Uterus (tissue), 3 donors: ENCODE measurements at regions not wholly inside any gene's neighbourhood (a gene's known extent, or its start where the extent isn't known, plus 50 kb on each side); places are given as distances from the start of the nearest gene placed in this dataset.

ENCODE experiments used
- DNase-seq, 2 donors: peaks; one replicate each; pipeline ENCODE4 v3.0.0-alpha.2; 2019 to 2020
- H3K27ac ChIP-seq, 2 donors: fragments of 200-600 bp; sonication (generic); 1 replicate in 1 of 2; 2 replicates in 1 of 2; pipeline ENCODE4 v1.5.1; 2016 to 2018
- H3K27me3 ChIP-seq, 2 donors: fragments of 200-600 bp; sonication (generic); one replicate each; pipeline ENCODE4 v1.5.1; 2018 to 2019; ENCODE audit warnings: control low read depth in 1 of 2
- H3K36me3 ChIP-seq, 2 donors: fragments of 200-600 bp; sonication (generic); one replicate each; pipeline ENCODE4 v1.5.1; 2019; ENCODE audit warnings: control low read depth in 1 of 2
- H3K4me1 ChIP-seq, 2 donors: fragments of 200-600 bp; sonication (generic); one replicate each; pipeline ENCODE4 v1.5.1; 2018 to 2019; ENCODE audit warnings: control low read depth in 1 of 2
- H3K4me3 ChIP-seq, 2 donors: fragments of 200-600 bp; sonication (generic); 1 replicate in 1 of 2; 2 replicates in 1 of 2; pipeline ENCODE4 v1.5.1; 2018 to 2019; ENCODE audit warnings: mild to moderate bottlenecking in 1 of 2
- H3K9me3 ChIP-seq, 2 donors: fragments of 200-600 bp; sonication (generic); one replicate each; pipeline ENCODE4 v1.5.1; 2019; ENCODE audit warnings: control low read depth in 1 of 2
- POLR2A ChIP-seq, 2 donors: fragments of 450-650 bp; IDR thresholded peaks; one replicate each; pipeline ENCODE4 v1.6.1; 2016; ENCODE audit warnings: antibody characterized with exemption in 2 of 2, mild to moderate bottlenecking in 1 of 2, moderate library complexity in 1 of 2
- intact Hi-C: fragments of 100-400 bp; cut with DNase I; formaldehyde crosslinking; loops from one replicate; pipeline ENCODE4 v1.15.1; 2023; ENCODE audit warnings: low total_unique reads
- TF ChIP-seq, protein P1 (sequence below), 4 experiments: fragments of 200-600 bp in 2 of 4; fragments of 450-650 bp in 2 of 4; sonication (generic) in 2 of 4; IDR thresholded peaks; one replicate each; pipeline ENCODE4 v1.5.1; 2016 to 2019; ENCODE audit warnings: antibody characterized with exemption in 4 of 4, mild to moderate bottlenecking in 2 of 4, moderate library complexity in 1 of 4
- donor health status: DM: yes; HTN: yes; CAD: no.

- Histone ChIP-seq H3K4me1 (no peaks in the 10 kb centered on the region), H3K9me3 (no peaks in the 10 kb centered on the region), H3K36me3 (no peaks in the 10 kb centered on the region), H3K27me3 (peaks cover 0 to 5% of the 10 kb centered on the region in 2 donors), H3K27ac (no peak overlapping the region), H3K4me3 (no peak overlapping the region)
- DNase-seq, result peak; percentile 21 to 23
- TF ChIP-seq POLR2A (IDR thresholded peaks at IDR 0.05), result no peak
- TF ChIP-seq, protein P1, sequence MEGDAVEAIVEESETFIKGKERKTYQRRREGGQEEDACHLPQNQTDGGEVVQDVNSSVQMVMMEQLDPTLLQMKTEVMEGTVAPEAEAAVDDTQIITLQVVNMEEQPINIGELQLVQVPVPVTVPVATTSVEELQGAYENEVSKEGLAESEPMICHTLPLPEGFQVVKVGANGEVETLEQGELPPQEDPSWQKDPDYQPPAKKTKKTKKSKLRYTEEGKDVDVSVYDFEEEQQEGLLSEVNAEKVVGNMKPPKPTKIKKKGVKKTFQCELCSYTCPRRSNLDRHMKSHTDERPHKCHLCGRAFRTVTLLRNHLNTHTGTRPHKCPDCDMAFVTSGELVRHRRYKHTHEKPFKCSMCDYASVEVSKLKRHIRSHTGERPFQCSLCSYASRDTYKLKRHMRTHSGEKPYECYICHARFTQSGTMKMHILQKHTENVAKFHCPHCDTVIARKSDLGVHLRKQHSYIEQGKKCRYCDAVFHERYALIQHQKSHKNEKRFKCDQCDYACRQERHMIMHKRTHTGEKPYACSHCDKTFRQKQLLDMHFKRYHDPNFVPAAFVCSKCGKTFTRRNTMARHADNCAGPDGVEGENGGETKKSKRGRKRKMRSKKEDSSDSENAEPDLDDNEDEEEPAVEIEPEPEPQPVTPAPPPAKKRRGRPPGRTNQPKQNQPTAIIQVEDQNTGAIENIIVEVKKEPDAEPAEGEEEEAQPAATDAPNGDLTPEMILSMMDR (IDR thresholded peaks at IDR 0.05), result peak; percentile 19 to 59 (median 50)
- intact Hi-C loops, result no loop called here
Measured at GRCh38 chr20:39112178-39112743, 150.1 kb downstream of the DHX35 start.

GRCh38 chr20:39111359-39112177 is 149.4 kb downstream of the DHX35 start:
- Histone ChIP-seq H3K9me3 (no peaks in the 10 kb centered on the region), H3K27me3 (peaks cover 0 to 5% of the 10 kb centered on the region in 2 donors), H3K36me3 (no peaks in the 10 kb centered on the region), H3K4me1 (no peaks in the 10 kb centered on the region), H3K27ac (no peak overlapping the region), H3K4me3 (no peak overlapping the region)
- intact Hi-C loops, result no loop called here
- TF ChIP-seq, protein P1 (IDR thresholded peaks at IDR 0.05), result no peak
- no peak for TF ChIP-seq POLR2A (IDR thresholded peaks at IDR 0.05)
- DNase-seq, result no peak

- Histone ChIP-seq H3K9me3 (no peaks in the 10 kb centered on the region), H3K4me1 (no peaks in the 10 kb centered on the region), H3K4me3 (no peak overlapping the region), H3K27me3 (peaks cover 0 to 5% of the 10 kb centered on the region in 2 donors), H3K27ac (no peak overlapping the region), H3K36me3 (no peaks in the 10 kb centered on the region)
- intact Hi-C loops, result no loop called here
- DNase-seq, result no peak
- TF ChIP-seq, protein P1 (IDR thresholded peaks at IDR 0.05), result no peak
- TF ChIP-seq POLR2A (IDR thresholded peaks at IDR 0.05), result no peak
Measured at GRCh38 chr20:39110819-39111136, 148.6 kb downstream of the DHX35 start.

- intact Hi-C loops, result no loop called here
- DNase-seq, result no peak
- Histone ChIP-seq H3K27me3 (peaks cover 0 to 5% of the 10 kb centered on the region in 2 donors), H3K27ac (no peak overlapping the region), H3K4me1 (no peaks in the 10 kb centered on the region), H3K4me3 (no peak overlapping the region), H3K36me3 (no peaks in the 10 kb centered on the region), H3K9me3 (no peaks in the 10 kb centered on the region)
- TF ChIP-seq, protein P1 (IDR thresholded peaks at IDR 0.05), result no peak
- no peak for TF ChIP-seq POLR2A (IDR thresholded peaks at IDR 0.05)
Measured at GRCh38 chr20:39109933-39110818, 148.0 kb downstream of the DHX35 start.
